HCT116 (cell line): ENCODE measurements at regions not wholly inside any gene's neighbourhood (a gene's known extent, or its start where the extent isn't known, plus 50 kb on each side); places are given as distances from the start of the nearest gene placed in this dataset.

Source experiments
- ATAC-seq: fragments of 200-7000 bp; cut with Tn5 transposase; 2 replicates; pipeline ENCODE4 v1.9.1; 2020; ENCODE audit warnings: mild to moderate bottlenecking, moderate library complexity
- BruUV-seq: library from RNA; stranded (reverse); fragments of 400-500 nt; replicated peaks from 2 replicates; lab custom pipeline; 2021; lab: Mats Ljungman, UMichigan
- CTCF ChIA-PET: fragments of 300-600 bp; sonication (Branson Sonifier 250); formaldehyde crosslinking; loops from one replicate; lab custom pipeline; 2021; ENCODE audit warnings: antibody characterized with exemption; lab: Charles Lee
- POLR2A ChIA-PET: fragments of 300-600, 350-600 bp; sonication (Branson Sonifier 250); formaldehyde crosslinking; loops from one replicate; lab custom pipeline; 2021; ENCODE audit warnings: antibody characterized with exemption; lab: Charles Lee
- RAD21 ChIA-PET, 2 experiments: fragments of 300-600 bp; sonication (Branson Sonifier 250); formaldehyde crosslinking; loops; one replicate each; lab custom pipeline; 2023; ENCODE audit warnings: low total read pairs in 2 of 2; ENCODE audit not compliant: uncharacterized antibody in 2 of 2, unreplicated experiment in 2 of 2, low non-redundant PET in 1 of 2; lab: Charles Lee
- DNase-seq: peaks from one replicate; pipeline ENCODE4 v3.0.0-alpha.2; 2010; ENCODE audit warnings: low read depth, low spot score
- H2AFZ ChIP-seq: fragments of 200-600 bp; shearing (Covaris generic), sonication (generic); 2 replicates; pipeline ENCODE4 v1.6.1; 2017; ENCODE audit warnings: low read depth, mixed run types, mixed read lengths, antibody characterized with exemption, low read length; ENCODE audit not compliant: poor library complexity, severe bottlenecking
- H3K27ac ChIP-seq: 2 replicates; pipeline ENCODE4 v1.5.1; 2012; ENCODE audit warnings: low read depth, low read length
- H3K27me3 ChIP-seq: fragments of 200-600 bp; sonication (generic); 2 replicates; pipeline ENCODE4 v1.6.1; 2016; ENCODE audit warnings: mixed run types, low read length, mixed read lengths; ENCODE audit not compliant: insufficient read depth
- H3K36me3 ChIP-seq, 2 experiments: fragments of 200-500 bp in 1 of 2; fragments of 200-600 bp in 1 of 2; sonication (Bioruptor generic) in 1 of 2; sonication (generic) in 1 of 2; 2 replicates each; pipeline versions ENCODE4 v1.5.1 to v1.6.1; 2014 to 2016; ENCODE audit warnings: low read length in 2 of 2, inconsistent platforms in 1 of 2, mixed read lengths in 1 of 2, mixed run types in 1 of 2; ENCODE audit not compliant: insufficient read depth in 2 of 2, control insufficient read depth in 1 of 2
- H3K4me1 ChIP-seq, 2 experiments: fragments of 200-600 bp in 1 of 2; sonication (generic) in 1 of 2; 2 replicates each; pipeline versions ENCODE4 v1.5.1 to v1.6.1; 2012 to 2017; ENCODE audit warnings: low read length in 2 of 2, inconsistent platforms in 1 of 2, mild to moderate bottlenecking in 1 of 2, mixed read lengths in 1 of 2, mixed run types in 1 of 2, moderate library complexity in 1 of 2; ENCODE audit not compliant: insufficient read depth in 2 of 2, control insufficient read depth in 1 of 2
- H3K4me2 ChIP-seq: fragments of 200-600 bp; sonication (generic); 2 replicates; pipeline ENCODE4 v1.6.1; 2017; ENCODE audit warnings: mixed run types, low read length, mixed read lengths
- H3K4me3 ChIP-seq, 2 experiments: fragments of 200-600 bp in 1 of 2; sonication (generic) in 1 of 2; replicated peaks in 1 of 2; 2 replicates each; pipeline ENCODE4 v1.5.1; 2011 to 2016; ENCODE audit warnings: low read length in 2 of 2, control low read depth in 1 of 2, low read depth in 1 of 2, mild to moderate bottlenecking in 1 of 2, mixed read lengths in 1 of 2, mixed run types in 1 of 2
- H3K79me2 ChIP-seq: fragments of 200-600 bp; sonication (generic); 2 replicates; pipeline ENCODE4 v1.6.1; 2017; ENCODE audit warnings: mild to moderate bottlenecking, mixed run types, low read length, moderate library complexity, mixed read lengths; ENCODE audit not compliant: insufficient read depth
- H3K9ac ChIP-seq: fragments of 200-600 bp; sonication (generic); 2 replicates; pipeline ENCODE4 v1.6.1; 2016; ENCODE audit warnings: low read length, mixed read lengths
- H3K9me2 ChIP-seq: fragments of 200-600 bp; sonication (generic), shearing (Covaris generic); 2 replicates; pipeline ENCODE4 v1.6.1; 2017; ENCODE audit warnings: mixed run types, mild to moderate bottlenecking, moderate library complexity; ENCODE audit not compliant: insufficient read depth
- H3K9me3 ChIP-seq, 2 experiments: fragments of 200-500 bp in 1 of 2; fragments of 200-600 bp in 1 of 2; sonication (Bioruptor generic) in 1 of 2; sonication (generic) in 1 of 2; 2 replicates each; pipeline ENCODE4 v1.6.1; 2014 to 2017; ENCODE audit warnings: low read length in 2 of 2, mixed read lengths in 2 of 2, inconsistent platforms in 1 of 2, low read depth in 1 of 2, mild to moderate bottlenecking in 1 of 2, mixed run types in 1 of 2, moderate library complexity in 1 of 2; ENCODE audit not compliant: control insufficient read depth in 1 of 2, insufficient read depth in 1 of 2
- H4K20me1 ChIP-seq: fragments of 200-600 bp; sonication (generic), shearing (Covaris generic); 2 replicates; pipeline ENCODE4 v1.6.1; 2017; ENCODE audit warnings: mixed run types, mild to moderate bottlenecking, moderate library complexity; ENCODE audit not compliant: insufficient read depth
- ATF3 ChIP-seq: IDR thresholded peaks from 2 replicates; pipeline ENCODE4 v1.6.1; 2012
- CBX3 ChIP-seq: IDR thresholded peaks from 2 replicates; pipeline ENCODE4 v1.6.1; 2012; ENCODE audit warnings: low read depth
- CEBPB ChIP-seq: IDR thresholded peaks from 2 replicates; pipeline ENCODE4 v1.6.1; 2012; ENCODE audit warnings: low read depth
- CTCF ChIP-seq, 3 experiments: fragments of 200-600 bp in 1 of 3; sonication (generic) in 1 of 3; IDR thresholded peaks in 2 of 3; conservative IDR thresholded peaks in 1 of 3; 2 replicates each; pipeline ENCODE4 v1.5.1; 2012 to 2017; ENCODE audit warnings: low read depth in 2 of 3, low read length in 2 of 3, antibody characterized with exemption in 1 of 3, borderline replicate concordance in 1 of 3, control low read depth in 1 of 3, mild to moderate bottlenecking in 1 of 3, mixed read lengths in 1 of 3, mixed run types in 1 of 3, moderate library complexity in 1 of 3; ENCODE audit not compliant: insufficient read depth in 1 of 3
- EGR1 ChIP-seq: IDR thresholded peaks from 2 replicates; pipeline ENCODE4 v1.6.1; 2012; ENCODE audit warnings: low read depth
- POLR2AphosphoS5 ChIP-seq: IDR thresholded peaks from 2 replicates; pipeline ENCODE4 v1.6.1; 2011; ENCODE audit warnings: mild to moderate bottlenecking, low read depth, low read length, moderate library complexity
- REST ChIP-seq: IDR thresholded peaks from 2 replicates; pipeline ENCODE4 v1.6.1; 2012; ENCODE audit warnings: low read depth
- ZFX ChIP-seq: fragments of 450-650 bp; IDR thresholded peaks from 2 replicates; pipeline ENCODE4 v1.6.1; 2017
- ZNF274 ChIP-seq: fragments of 200-500 bp; sonication (Bioruptor generic); IDR thresholded peaks from 2 replicates; pipeline ENCODE4 v1.6.1; 2014; ENCODE audit warnings: mild to moderate bottlenecking, low read depth, low read length, inconsistent platforms
- intact Hi-C: fragments of 100-400 bp; cut with micrococcal nuclease; formaldehyde crosslinking; loops from 2 replicates; pipeline ENCODE4 v1.10.0; 2022

GRCh38 chr6:153599901-153600300, 439.1 kb upstream of the OPRM1 start:
- H3K4me3 ChIP-seq: no peak overlapping the region
- POLR2A ChIA-PET: no interaction called here
- H3K27ac ChIP-seq: no peak overlapping the region
- no TSS peak for BruUV-seq
- DNase-seq (no peak), ATAC-seq (no peak)
- H3K27me3 ChIP-seq: peaks cover 12% of the 10 kb centered on the region; the same call in 1 of the 2 replicates
- H3K36me3 ChIP-seq: no peaks in the 10 kb centered on the region
- H3K9ac ChIP-seq: no peak overlapping the region
- no peaks in the 10 kb centered on the region for H3K9me2 ChIP-seq
- no peak overlapping the region for H2AFZ ChIP-seq
- RAD21 ChIA-PET: no interaction called here
- CTCF ChIA-PET: no interaction called here
- intact Hi-C loops: no loop called here
- no peaks in the 10 kb centered on the region for H3K79me2 ChIP-seq
- no peaks in the 10 kb centered on the region; the same call in 1 of the 2 replicates for H4K20me1 ChIP-seq
- H3K9me3 ChIP-seq: no peaks in the 10 kb centered on the region
- no peak for TF ChIP-seq POLR2AphosphoS5
- no peak for TF ChIP-seq CTCF (IDR thresholded peaks at IDR 0.05 in 2 of 3, conservative IDR thresholded peaks at IDR 0.05 in 1 of 3; ENCODE audit: borderline replicate concordance in 1 of 3, insufficient read depth in 1 of 3, low read depth in 2 of 3, low read length in 2 of 3)
- no peak for TF ChIP-seq ATF3
- no peak for TF ChIP-seq CBX3
- no peak for TF ChIP-seq ZNF274
- no peak for TF ChIP-seq ZFX
- TF ChIP-seq EGR1: no peak
- no peak for TF ChIP-seq REST
- TF ChIP-seq CEBPB: no peak
- H3K4me2 ChIP-seq: no peak overlapping the region
- no peaks in the 10 kb centered on the region for H3K4me1 ChIP-seq
